Endothelial cell of umbilical vein (primary cell): ENCODE measurements at regions not wholly inside any gene's neighbourhood (a gene's known extent, or its start where the extent isn't known, plus 50 kb on each side); places are given as distances from the start of the nearest gene placed in this dataset.
A peak's percentile ranks its signal among the peaks of the same experiment; 100 is the strongest.

Experiments
- BruUV-seq: library from RNA; stranded (reverse); fragments of 400-500 nt; replicated peaks from 2 replicates; lab custom pipeline; 2021; lab: Mats Ljungman, UMichigan
- CTCF ChIA-PET: fragments of 300-600, 350-600 bp; sonication (Branson Sonifier 250); formaldehyde crosslinking; loops from one replicate; lab custom pipeline; 2021; ENCODE audit warnings: antibody characterized with exemption, inconsistent platforms; lab: Charles Lee
- POLR2A ChIA-PET: fragments of 300-600, 350-600 bp; sonication (Branson Sonifier 250); formaldehyde crosslinking; loops from one replicate; lab custom pipeline; 2021; ENCODE audit warnings: antibody characterized with exemption, inconsistent platforms; lab: Charles Lee
- DNase-seq: peaks from one replicate; pipeline ENCODE4 v3.0.0-alpha.2; 2011; ENCODE audit warnings: low read depth, low spot score
- FAIRE-seq: peaks from 2 replicates; lab custom pipeline; 2011; peaks lifted over from hg19 to GRCh38; lab: Jason Lieb, UNC
- H2AFZ ChIP-seq: 2 replicates; pipeline ENCODE4 v1.6.0; 2012; ENCODE audit warnings: low read depth, low read length, control low read depth, inconsistent platforms
- H3K27ac ChIP-seq: 2 replicates; pipeline ENCODE4 v1.5.1; 2011; ENCODE audit warnings: low read depth, mild to moderate bottlenecking, control low read depth, low read length, moderate library complexity; ENCODE audit not compliant: insufficient read depth
- H3K27me3 ChIP-seq, 2 experiments: 2 replicates each; pipeline versions ENCODE4 v1.6.0 to v1.6.1; 2011; ENCODE audit warnings: low read length in 2 of 2, mixed read lengths in 1 of 2; ENCODE audit not compliant: control insufficient read depth in 2 of 2, insufficient read depth in 2 of 2
- H3K36me3 ChIP-seq, 2 experiments: 2 replicates in 1 of 2; 3 replicates in 1 of 2; pipeline ENCODE4 v1.5.1; 2011; ENCODE audit warnings: low read length in 2 of 2, mild to moderate bottlenecking in 1 of 2, moderate library complexity in 1 of 2; ENCODE audit not compliant: control insufficient read depth in 2 of 2, insufficient read depth in 2 of 2; ENCODE audit errors: extremely low read depth in 1 of 2
- H3K4me1 ChIP-seq: 3 replicates; pipeline ENCODE4 v1.5.1; 2011; ENCODE audit warnings: mild to moderate bottlenecking, low read length; ENCODE audit not compliant: control insufficient read depth, insufficient read depth; ENCODE audit errors: extremely low read depth
- H3K4me2 ChIP-seq: 2 replicates; pipeline ENCODE4 v1.6.1; 2011; ENCODE audit warnings: low read length, control low read depth, mixed read lengths; ENCODE audit not compliant: insufficient read depth
- H3K4me3 ChIP-seq, 3 experiments: fragments of 200-600 bp in 1 of 3; sonication (generic), shearing (Covaris generic) in 1 of 3; replicated peaks in 1 of 3; 2 replicates each; pipeline ENCODE4 v1.5.1; 2011 to 2016; ENCODE audit warnings: control low read depth in 3 of 3, low read length in 3 of 3, mild to moderate bottlenecking in 2 of 3, inconsistent platforms in 1 of 3, low read depth in 1 of 3, moderate library complexity in 1 of 3; ENCODE audit not compliant: insufficient read depth in 1 of 3
- H3K79me2 ChIP-seq: 2 replicates; pipeline ENCODE4 v1.6.0; 2012; ENCODE audit warnings: low read length, inconsistent platforms; ENCODE audit not compliant: control insufficient read depth, insufficient read depth
- H3K9ac ChIP-seq: replicated peaks from 2 replicates; pipeline ENCODE3; 2011; ENCODE audit warnings: low read length, control low read depth; ENCODE audit not compliant: insufficient read depth; ENCODE audit errors: extremely low read depth
- H3K9me1 ChIP-seq: replicated peaks from 3 replicates; pipeline ENCODE4 v1.6.0; 2011; ENCODE audit warnings: mild to moderate bottlenecking, low read length; ENCODE audit not compliant: control insufficient read depth, insufficient read depth; ENCODE audit errors: extremely low read depth
- H3K9me3 ChIP-seq: replicated peaks from 2 replicates; pipeline ENCODE4 v1.5.1; 2012; ENCODE audit warnings: low read length, inconsistent platforms; ENCODE audit not compliant: control insufficient read depth, insufficient read depth
- H4K20me1 ChIP-seq: replicated peaks from 2 replicates; pipeline ENCODE3; 2011; ENCODE audit warnings: mild to moderate bottlenecking, low read length; ENCODE audit not compliant: control insufficient read depth, insufficient read depth; ENCODE audit errors: extremely low read depth
- CTCF ChIP-seq, 2 donors: IDR thresholded peaks; 1 replicate in 1 of 2; 2 replicates in 1 of 2; pipeline ENCODE4 v1.5.1; 2011; ENCODE audit warnings: low read length in 2 of 2, mild to moderate bottlenecking in 2 of 2, moderate library complexity in 2 of 2, control low read depth in 1 of 2, inconsistent platforms in 1 of 2, low read depth in 1 of 2; ENCODE audit not compliant: insufficient read depth in 1 of 2; ENCODE audit errors: extremely low read depth in 1 of 2
- GATA2 ChIP-seq: IDR thresholded peaks from 2 replicates; pipeline ENCODE4 v1.7.0; 2011; ENCODE audit warnings: low read depth, mild to moderate bottlenecking, moderate library complexity, mixed read lengths, low read length; ENCODE audit not compliant: insufficient read length, insufficient read depth
- MAX ChIP-seq: IDR thresholded peaks from 2 replicates; pipeline ENCODE4 v1.6.1; 2011; ENCODE audit not compliant: insufficient read depth, insufficient read length
- MYC ChIP-seq: IDR thresholded peaks from one replicate; pipeline ENCODE4 v1.6.1; 2011; ENCODE audit warnings: mild to moderate bottlenecking, low read depth, low read length
- POLR2A ChIP-seq: IDR thresholded peaks from 2 replicates; pipeline ENCODE4 v1.6.1; 2012; ENCODE audit warnings: low read depth, mild to moderate bottlenecking, control low read depth, low read length
- POLR2AphosphoS5 ChIP-seq: IDR thresholded peaks from 2 replicates; pipeline ENCODE4 v1.6.1; 2012; ENCODE audit warnings: low read depth, mild to moderate bottlenecking, control low read depth, low read length, moderate library complexity; ENCODE audit not compliant: insufficient read depth
- dilution Hi-C: fragments of 300-500 bp; cut with MboI; formaldehyde crosslinking; loops from one replicate; pipeline ENCODE4 v1.15.0; 2019; ENCODE audit warnings: low sequenced_read_pairs; ENCODE audit not compliant: extremely low pct_ligation_motif_present
- intact Hi-C: fragments of 100-400 bp; cut with micrococcal nuclease; formaldehyde crosslinking; loops from one replicate; pipeline ENCODE4 v1.10.0; 2022

GRCh38 chr7:106176414-106177299 lies 64.5 kb upstream of the SYPL1 start:
- Histone ChIP-seq H3K79me2 (no peaks in the 10 kb centered on the region), H3K27me3 (no peaks in the 10 kb centered on the region), H3K9me3 (no peaks in the 10 kb centered on the region), H3K36me3 (no peaks in the 10 kb centered on the region), H3K4me1 (no peaks in the 10 kb centered on the region), H3K27ac (no peak overlapping the region), H3K4me3 (no peak overlapping the region), H3K4me2 (no peak overlapping the region), H4K20me1 (no peaks in the 10 kb centered on the region), H2AFZ (peak overlapping the region; percentile 63), H3K9ac (no peak overlapping the region), H3K9me1 (no peaks in the 10 kb centered on the region)
- ChIA-PET POLR2A (interaction anchor here (0.6 to 1.6 kb wide), 3 partner anchors 108 to 369 kb away, joined by 3 to 6 read pairs (median 4); partner anchors contain the start of gene NAMPT), CTCF (interaction anchor here (0.6 to 12.8 kb wide), 81 partner anchors 8 to 1325 kb away, joined by 3 to 285 read pairs (median 4); partner anchors contain the start of genes CCDC71L, HBP1 and NAMPT)
- peak; percentile 91 for FAIRE-seq
- DNase-seq = peak; percentile 89
- BruUV-seq = no TSS peak
- intact Hi-C loops (loop anchor here (1.0 to 5.0 kb wide), 12 partner anchors 40 to 974 kb away; no protein-coding TSS in a partner anchor), dilution Hi-C loops (no loop called here)
- no peak for TF ChIP-seq POLR2AphosphoS5
- TF ChIP-seq GATA2 = no peak
- TF ChIP-seq CTCF (IDR thresholded peaks at IDR 0.05; ENCODE audit: extremely low read depth in 1 of 2, insufficient read depth in 1 of 2, low read depth in 1 of 2, low read length in 2 of 2) = peak; percentile 94 to 96
- peak; percentile 3 for TF ChIP-seq MYC
- TF ChIP-seq POLR2A = no peak
- TF ChIP-seq MAX = peak; percentile 57
